ENCODE measurements at regions not wholly inside any gene's neighbourhood (a gene's known extent, or its start where the extent isn't known, plus 50 kb on each side); places are given as distances from the start of the nearest gene placed in this dataset.

- DNase-seq, result no peak
Measured at GRCh38 chr2:14127765-14128164, 504.8 kb upstream of the LRATD1 start.

GRCh38 chr2:14132386-14132785 is 500.1 kb upstream of the LRATD1 start:
- DNase-seq, result no peak

- DNase-seq, result no peak
Measured at GRCh38 chr2:14134771-14135170, 497.7 kb upstream of the LRATD1 start.

GRCh38 chr2:14136030-14136429 is 496.5 kb upstream of the LRATD1 start:
- no peak for DNase-seq

GRCh38 chr2:14137643-14138042 is 494.9 kb upstream of the LRATD1 start:
- no peak for DNase-seq

- DNase-seq, result no peak
Measured at GRCh38 chr2:14140009-14140550, 492.4 kb upstream of the LRATD1 start.

- DNase-seq, result no peak
Measured at GRCh38 chr2:14143435-14143834, 489.1 kb upstream of the LRATD1 start.

- no peak for DNase-seq
Measured at GRCh38 chr2:14148216-14148615, 484.3 kb upstream of the LRATD1 start.

- no peak for DNase-seq
Measured at GRCh38 chr2:14157816-14158215, 474.7 kb upstream of the LRATD1 start.

GRCh38 chr2:14180333-14180732 is 452.2 kb upstream of the LRATD1 start:
- DNase-seq, result no peak

GRCh38 chr2:14182227-14182946 is 450.1 kb upstream of the LRATD1 start:
- DNase-seq, result no peak

GRCh38 chr2:14185906-14186305 is 446.6 kb upstream of the LRATD1 start:
- DNase-seq, result no peak

GRCh38 chr2:14188446-14188845 is 444.1 kb upstream of the LRATD1 start:
- DNase-seq, result no peak

GRCh38 chr2:14189929-14190328 is 442.6 kb upstream of the LRATD1 start:
- DNase-seq, result no peak

- DNase-seq, result no peak
Measured at GRCh38 chr2:14194233-14194632, 438.3 kb upstream of the LRATD1 start.

GRCh38 chr2:14197293-14197692 is 435.2 kb upstream of the LRATD1 start:
- no peak for DNase-seq

- DNase-seq, result no peak
Measured at GRCh38 chr2:14199040-14199439, 433.5 kb upstream of the LRATD1 start.

- no peak for DNase-seq
Measured at GRCh38 chr2:14219306-14219705, 413.2 kb upstream of the LRATD1 start.

- DNase-seq, result no peak
Measured at GRCh38 chr2:14220101-14220500, 412.4 kb upstream of the LRATD1 start.

- DNase-seq, result no peak
Measured at GRCh38 chr2:14221466-14221865, 411.1 kb upstream of the LRATD1 start.

GRCh38 chr2:14223576-14223975 is 408.9 kb upstream of the LRATD1 start:
- no peak for DNase-seq

GRCh38 chr2:14231391-14231898 is 401.1 kb upstream of the LRATD1 start:
- no peak for DNase-seq

GRCh38 chr2:14232217-14232616 is 400.3 kb upstream of the LRATD1 start:
- DNase-seq, result no peak

GRCh38 chr2:14234911-14235310 is 397.6 kb upstream of the LRATD1 start:
- no peak for DNase-seq

GRCh38 chr2:14235667-14236066 is 396.9 kb upstream of the LRATD1 start:
- no peak for DNase-seq

Data from hematopoietic multipotent progenitor cell treated with erythropoietin and hydrocortisone succinate and interleukin-3 and kit ligand, for 6 days (in vitro differentiated cells).